ENCODE measurements at regions not wholly inside any gene's neighbourhood (a gene's known extent, or its start where the extent isn't known, plus 50 kb on each side); places are given as distances from the start of the nearest gene placed in this dataset.
"Not testable (repeated sequence)": the region's sequence is repeated elsewhere in the genome, so short reads cannot be mapped to it uniquely, and the experiment has no call there.

DNA sequence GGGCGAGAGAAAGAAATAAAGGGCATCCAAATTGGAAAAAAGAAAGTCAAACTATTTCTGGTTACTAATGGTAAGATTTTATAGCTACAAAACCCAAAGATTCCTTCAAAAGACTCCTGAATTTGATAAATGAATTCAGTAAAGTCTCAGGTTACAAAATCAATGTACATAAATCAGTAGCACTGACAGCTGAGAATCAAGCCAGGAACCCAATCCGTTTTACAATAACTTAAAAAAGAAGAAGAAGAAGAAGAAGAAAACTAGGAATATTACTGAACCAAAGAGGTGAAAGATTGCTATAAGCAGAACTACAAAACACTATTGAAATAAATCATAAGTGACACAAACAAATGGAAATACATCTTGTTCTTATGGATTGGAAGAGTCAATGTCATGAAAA lies 291.5 kb upstream of the GULP1 start:
- DNase-seq = no peak

- no peak for DNase-seq
Measured at GRCh38 chr2:188003800-188004199, 287.9 kb upstream of the GULP1 start.

GRCh38 chr2:188013767-188014166 lies 277.9 kb upstream of the GULP1 start:
- no peak for DNase-seq

GRCh38 chr2:188016917-188017316 lies 274.8 kb upstream of the GULP1 start:
- DNase-seq = no peak

- no peak for DNase-seq
Measured at GRCh38 chr2:188022389-188022788, 269.3 kb upstream of the GULP1 start.

DNA sequence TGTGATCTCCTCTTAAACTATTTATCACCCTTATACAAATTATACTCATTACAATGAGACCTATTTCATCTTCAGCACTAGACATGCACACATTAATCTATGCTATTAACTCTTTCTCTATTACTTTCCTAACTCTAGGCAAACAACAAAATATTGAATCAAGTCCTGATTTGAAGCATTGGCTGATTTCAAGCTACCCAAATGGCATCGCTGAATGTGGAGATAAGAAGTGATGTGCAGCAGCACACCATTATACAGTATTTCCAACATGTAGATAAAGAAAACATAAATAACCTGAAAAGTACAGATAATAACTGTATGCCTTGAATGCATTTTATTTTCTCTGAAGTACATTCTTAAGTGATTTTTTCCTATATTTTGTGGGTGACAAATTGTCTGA lies 268.6 kb upstream of the GULP1 start:
- DNase-seq = no peak

GRCh38 chr2:188024811-188025210 lies 266.9 kb upstream of the GULP1 start:
- DNase-seq = no peak

DNA sequence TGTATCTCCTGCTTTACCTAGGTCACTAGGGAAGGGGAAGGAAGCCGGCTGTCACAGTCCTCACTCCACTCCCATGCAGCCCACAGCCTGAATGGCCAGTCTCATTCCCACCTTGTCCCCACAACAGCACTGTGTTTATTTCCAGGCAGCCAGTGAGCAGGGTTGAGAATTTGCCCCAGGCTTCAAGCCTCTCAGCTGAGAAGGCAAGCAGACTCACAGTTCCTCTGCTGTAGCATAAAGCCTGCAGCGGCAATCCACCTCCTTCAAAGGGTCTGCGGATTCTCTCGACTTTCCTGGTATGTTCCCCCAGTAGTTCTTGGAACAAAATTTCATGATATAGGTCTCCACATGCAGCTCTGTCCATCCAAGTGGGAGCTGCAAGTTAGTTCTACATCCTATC lies 262.9 kb upstream of the GULP1 start:
- no peak for DNase-seq

GRCh38 chr2:188032306-188032705 lies 259.4 kb upstream of the GULP1 start:
- no peak for DNase-seq

GRCh38 chr2:188032786-188033185 lies 258.9 kb upstream of the GULP1 start:
- DNase-seq = no peak

DNA sequence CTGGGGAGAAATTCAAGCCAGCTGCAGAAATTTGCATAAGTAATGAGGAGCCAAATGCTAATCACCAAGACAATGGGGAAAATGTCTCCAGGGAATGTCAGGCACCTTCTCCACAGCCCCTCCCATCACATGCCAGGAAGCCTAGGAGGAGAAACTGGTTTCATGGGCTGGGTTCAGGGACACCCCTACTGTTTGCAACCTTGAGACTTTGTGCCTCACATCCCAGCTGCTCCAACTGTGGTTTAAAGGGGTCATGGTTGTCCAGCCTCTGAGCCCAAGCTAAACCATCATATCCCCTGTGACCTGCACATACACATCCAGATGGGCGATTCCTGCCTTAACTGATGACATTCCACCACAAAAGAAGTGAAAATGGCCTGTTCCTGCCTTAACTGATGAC lies 258.4 kb upstream of the GULP1 start:
- not testable (repeated sequence) for DNase-seq

GRCh38 chr2:188034102-188034501 lies 257.6 kb upstream of the GULP1 start:
- DNase-seq = not testable (repeated sequence)

GRCh38 chr2:188035377-188035776 lies 256.3 kb upstream of the GULP1 start:
- DNase-seq = not testable (repeated sequence)

GRCh38 chr2:188036786-188037185 lies 254.9 kb upstream of the GULP1 start:
- DNase-seq = not testable (repeated sequence)

- DNase-seq = no peak
Measured at GRCh38 chr2:188039307-188039706, 252.4 kb upstream of the GULP1 start.

GRCh38 chr2:188042412-188042811 lies 249.3 kb upstream of the GULP1 start:
- no peak for DNase-seq

DNA sequence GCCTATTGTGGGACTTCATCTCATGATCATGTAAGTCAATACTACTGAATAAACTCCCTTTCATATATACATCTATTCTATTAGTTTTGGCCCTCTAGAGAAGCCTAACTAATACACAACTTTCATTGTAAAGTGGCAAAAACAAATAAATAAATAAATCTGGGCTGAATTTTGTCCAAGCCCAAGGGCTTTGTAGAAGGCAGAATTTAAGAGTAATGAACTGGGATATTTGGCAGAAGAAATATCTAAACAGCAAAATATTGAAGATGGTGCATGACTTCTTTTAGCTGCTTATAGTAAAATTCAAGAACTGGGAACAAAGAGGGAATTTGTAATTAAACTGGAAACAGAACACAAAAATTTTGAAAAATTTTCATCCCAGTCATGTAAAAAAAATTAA lies 246.7 kb upstream of the GULP1 start:
- no peak for DNase-seq

DNA sequence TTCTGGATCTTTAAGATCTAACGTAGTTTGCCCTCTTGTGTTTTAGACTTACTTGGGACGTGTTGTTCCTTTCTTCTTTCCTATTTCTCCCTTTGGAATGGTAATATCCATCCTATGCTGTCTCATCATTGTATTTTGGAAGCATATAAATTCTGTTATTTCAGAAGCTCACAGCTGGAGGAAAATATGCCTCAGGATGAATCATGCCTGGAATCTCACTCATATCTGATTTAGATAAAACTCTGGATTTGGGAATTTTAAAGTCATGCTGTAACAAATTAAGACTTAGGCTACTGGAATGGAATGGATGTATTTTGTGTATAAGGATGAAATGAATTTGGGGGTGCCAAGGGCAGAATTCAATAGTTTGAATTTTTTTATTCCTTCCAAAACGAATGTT lies 245.2 kb upstream of the GULP1 start:
- DNase-seq = no peak

DNA sequence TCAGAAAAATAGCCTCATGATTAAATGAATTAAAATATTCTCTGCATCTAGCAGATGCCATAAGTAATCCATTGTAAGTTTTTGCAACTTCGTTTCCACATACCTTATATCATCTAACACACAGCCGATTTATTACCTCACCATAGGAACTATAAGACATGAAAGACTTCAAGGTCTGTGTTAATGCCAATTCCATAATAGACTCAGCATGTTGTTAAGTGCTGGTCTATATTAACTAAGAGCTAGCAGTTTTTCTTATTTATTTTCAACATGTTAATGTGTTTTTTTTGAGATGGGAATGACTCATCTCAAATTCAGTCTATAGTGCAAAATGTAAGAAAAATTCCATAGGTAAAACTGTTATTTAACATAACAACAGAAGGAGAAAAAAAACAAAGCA lies 243.9 kb upstream of the GULP1 start:
- DNase-seq = no peak

GRCh38 chr2:188050726-188051125 lies 240.9 kb upstream of the GULP1 start:
- no peak for DNase-seq

DNA sequence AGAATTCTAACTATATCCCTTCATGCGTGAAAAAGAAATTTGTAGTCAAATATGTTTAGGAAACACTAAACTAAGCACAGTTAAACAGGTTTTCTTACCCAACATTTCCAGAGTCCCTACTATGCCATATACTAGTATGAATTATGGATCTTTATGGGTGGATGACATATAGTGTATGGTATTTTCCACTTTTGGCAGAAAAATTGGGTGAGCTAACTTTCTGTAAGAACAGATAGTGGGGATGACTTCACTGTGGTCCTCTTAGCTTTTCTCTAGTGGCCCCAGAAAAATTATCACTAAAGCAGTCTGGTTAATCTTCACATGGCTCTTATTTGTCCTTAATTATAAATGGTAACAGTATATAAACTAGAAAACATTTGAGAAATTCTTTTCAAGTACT lies 240.0 kb upstream of the GULP1 start:
- no peak for DNase-seq

- no peak for DNase-seq
Measured at GRCh38 chr2:188065386-188065785, 226.3 kb upstream of the GULP1 start.

GRCh38 chr2:188068093-188068492 lies 223.6 kb upstream of the GULP1 start:
- no peak for DNase-seq

GRCh38 chr2:188076149-188077056 lies 215.3 kb upstream of the GULP1 start:
- no peak for DNase-seq

- no peak for DNase-seq
Measured at GRCh38 chr2:188077757-188078156, 213.9 kb upstream of the GULP1 start.
